H1 (cell line): ENCODE measurements at regions not wholly inside any gene's neighbourhood (a gene's known extent, or its start where the extent isn't known, plus 50 kb on each side); places are given as distances from the start of the nearest gene placed in this dataset.

Source experiments
- ASH2L ChIP-seq: fragments of 200-600, 300-600 bp; sonication (generic); IDR thresholded peaks from one replicate; pipeline ENCODE4 v1.7.1; 2017; ENCODE audit warnings: low read length
- CHD7 ChIP-seq: fragments of 300-600 bp; sonication (generic); IDR thresholded peaks from 2 replicates; pipeline ENCODE4 v1.7.1; 2012; ENCODE audit warnings: low read length, moderate library complexity, mild to moderate bottlenecking, inconsistent platforms; ENCODE audit not compliant: insufficient replicate concordance
- POU5F1 ChIP-seq: IDR thresholded peaks from 2 replicates; pipeline ENCODE4 v1.6.1; 2011; ENCODE audit warnings: low read depth, mild to moderate bottlenecking, low read length, moderate library complexity
- RAD21 ChIP-seq, 2 experiments: IDR thresholded peaks in 1 of 2; conservative IDR thresholded peaks in 1 of 2; 2 replicates each; pipeline ENCODE4 v1.6.1; 2011; ENCODE audit warnings: low read depth in 2 of 2, low read length in 2 of 2, improper control_type of control experiment in 1 of 2, inconsistent platforms in 1 of 2, mild to moderate bottlenecking in 1 of 2, moderate library complexity in 1 of 2

GRCh38 chr2:82234283-82234874, 1929.8 kb upstream of the LRRTM1 start (continued):
- no peak for TF ChIP-seq CHD7
- TF ChIP-seq POU5F1, result no peak
- TF ChIP-seq ASH2L, result no peak
- peak; percentile 33 to 37; a peak in 2 of 4 replicates for TF ChIP-seq RAD21 (IDR thresholded peaks at IDR 0.05 in 1 of 2, conservative IDR thresholded peaks at IDR 0.05 in 1 of 2; ENCODE audit: low read depth in 2 of 2, low read length in 2 of 2)
- TF ChIP-seq, all 59 proteins: peak for 2
